IMR-90 (cell line): ENCODE measurements at regions not wholly inside any gene's neighbourhood (a gene's known extent, or its start where the extent isn't known, plus 50 kb on each side); places are given as distances from the start of the nearest gene placed in this dataset.

Experiments
- ATAC-seq: fragments of 200-7000 bp; cut with Tn5 transposase; 2 replicates; pipeline ENCODE4 v1.9.1; 2020; ENCODE audit warnings: low read depth, mild to moderate bottlenecking, moderate library complexity
- BruUV-seq: library from RNA; stranded (reverse); fragments of 400-500 nt; replicated peaks from 2 replicates; lab custom pipeline; 2021; lab: Mats Ljungman, UMichigan
- CTCF ChIA-PET: fragments of 300-600 bp; formaldehyde crosslinking; extraction: SDS; loops from one replicate; lab custom pipeline; 2021; ENCODE audit warnings: antibody characterized with exemption; lab: Yijun Ruan, JAX
- POLR2A ChIA-PET: fragments of 300-600 bp; sonication (Branson Sonifier 250); formaldehyde crosslinking; loops from one replicate; lab custom pipeline; 2022; ENCODE audit warnings: antibody characterized with exemption; ENCODE audit not compliant: unreplicated experiment; lab: Charles Lee
- DNase-seq: peaks from one replicate; pipeline ENCODE4 v3.0.0; 2013
- H2AFZ ChIP-seq: replicated peaks from 2 replicates; pipeline ENCODE3; 2013; ENCODE audit warnings: low read length, mild to moderate bottlenecking; ENCODE audit not compliant: poor library complexity
- H2AK5ac ChIP-seq: 2 replicates; pipeline ENCODE4 v1.6.1; 2013; ENCODE audit warnings: low read depth, low read length, inconsistent platforms
- H2AK9ac ChIP-seq: replicated peaks from 2 replicates; pipeline ENCODE3; 2013; ENCODE audit warnings: mild to moderate bottlenecking, low read depth, low read length, moderate library complexity; ENCODE audit not compliant: poor library complexity
- H2BK120ac ChIP-seq: 2 replicates; pipeline ENCODE4 v1.6.1; 2013; ENCODE audit warnings: low read depth, low read length, inconsistent platforms
- H2BK15ac ChIP-seq: 3 replicates; pipeline ENCODE4 v1.6.1; 2013; ENCODE audit warnings: low read depth, low read length, inconsistent platforms
- H2BK20ac ChIP-seq: 2 replicates; pipeline ENCODE4 v1.6.1; 2013; ENCODE audit warnings: low read depth, mild to moderate bottlenecking, inconsistent platforms, low read length, moderate library complexity
- H2BK5ac ChIP-seq: 2 replicates; pipeline ENCODE4 v1.6.1; 2013; ENCODE audit warnings: mild to moderate bottlenecking, low read depth, low read length, inconsistent platforms; ENCODE audit not compliant: poor library complexity, severe bottlenecking
- H3K14ac ChIP-seq: replicated peaks from 2 replicates; pipeline ENCODE4 v1.6.1; 2013; ENCODE audit warnings: low read depth, low read length, inconsistent platforms
- H3K18ac ChIP-seq: 2 replicates; pipeline ENCODE4 v1.6.1; 2013; ENCODE audit warnings: low read depth, low read length, control low read depth
- H3K23ac ChIP-seq: 2 replicates; pipeline ENCODE4 v1.6.1; 2013; ENCODE audit warnings: low read depth, low read length, inconsistent platforms
- H3K27ac ChIP-seq: 2 replicates; pipeline ENCODE4 v1.5.1; 2013; ENCODE audit warnings: mild to moderate bottlenecking, control low read depth, low read length; ENCODE audit not compliant: insufficient read depth
- H3K27me3 ChIP-seq: 2 replicates; pipeline ENCODE4 v1.6.1; 2013; ENCODE audit warnings: low read length; ENCODE audit not compliant: control insufficient read depth, insufficient read depth
- H3K36me3 ChIP-seq: 2 replicates; pipeline ENCODE4 v1.6.1; 2013; ENCODE audit warnings: low read length, mixed read lengths; ENCODE audit not compliant: control insufficient read depth, insufficient read depth
- H3K4ac ChIP-seq: 2 replicates; pipeline ENCODE4 v1.6.1; 2013; ENCODE audit warnings: low read depth, low read length, inconsistent platforms
- H3K4me1 ChIP-seq: 2 replicates; pipeline ENCODE4 v1.6.1; 2013; ENCODE audit warnings: low read length, mixed read lengths; ENCODE audit not compliant: control insufficient read depth, insufficient read depth
- H3K4me2 ChIP-seq: 2 replicates; pipeline ENCODE4 v1.6.1; 2013; ENCODE audit warnings: low read depth, mild to moderate bottlenecking, control low read depth, low read length, moderate library complexity
- H3K4me3 ChIP-seq: 2 replicates; pipeline ENCODE4 v1.5.1; 2013; ENCODE audit warnings: low read depth, mild to moderate bottlenecking, control low read depth, low read length, moderate library complexity; ENCODE audit not compliant: insufficient read depth
- H3K56ac ChIP-seq: 2 replicates; pipeline ENCODE4 v1.6.1; 2013; ENCODE audit warnings: low read length, inconsistent platforms; ENCODE audit not compliant: insufficient read depth; ENCODE audit errors: extremely low read depth
- H3K79me1 ChIP-seq, 2 experiments: 2 replicates each; pipeline ENCODE4 v1.6.1; 2013; ENCODE audit warnings: low read length in 2 of 2, inconsistent platforms in 1 of 2, low read depth in 1 of 2
- H3K9ac ChIP-seq: 2 replicates; pipeline ENCODE4 v1.6.1; 2013; ENCODE audit warnings: low read depth, low read length, control low read depth
- H3K9me1 ChIP-seq: 2 replicates; pipeline ENCODE4 v1.6.1; 2013; ENCODE audit warnings: low read length, inconsistent platforms; ENCODE audit not compliant: insufficient read depth
- H3K9me3 ChIP-seq: 2 replicates; pipeline ENCODE4 v1.6.1; 2013; ENCODE audit warnings: low read length; ENCODE audit not compliant: control insufficient read depth, insufficient read depth
- H4K20me1 ChIP-seq: 2 replicates; pipeline ENCODE4 v1.6.1; 2013; ENCODE audit warnings: low read length, inconsistent platforms; ENCODE audit not compliant: insufficient read depth
- H4K5ac ChIP-seq: 2 replicates; pipeline ENCODE4 v1.6.1; 2013; ENCODE audit warnings: mild to moderate bottlenecking, low read depth, low read length, control low read depth
- H4K8ac ChIP-seq, 2 experiments: 2 replicates each; pipeline ENCODE4 v1.6.1; 2013; ENCODE audit warnings: low read depth in 2 of 2, low read length in 2 of 2, control low read depth in 1 of 2, inconsistent platforms in 1 of 2
- H4K91ac ChIP-seq: 2 replicates; pipeline ENCODE4 v1.6.1; 2013; ENCODE audit warnings: low read depth, low read length, inconsistent platforms; ENCODE audit not compliant: insufficient read depth
- CEBPB ChIP-seq: IDR thresholded peaks from 2 replicates; pipeline ENCODE4 v1.6.1; 2012; ENCODE audit warnings: low read depth, low read length, improper control_type of control experiment
- CTCF ChIP-seq: conservative IDR thresholded peaks from 2 replicates; pipeline ENCODE4 v1.5.1; 2012; ENCODE audit warnings: mild to moderate bottlenecking, low read depth, low read length, improper control_type of control experiment
- WGBS, 2 experiments: methylation state at CpG; one replicate each; pipeline versions ENCODE4 v1.1.5 to v1.1.7; 2013; ENCODE audit warnings: missing lambda C conversion rate in 2 of 2; ENCODE audit not compliant: insufficient read length in 1 of 2; ENCODE audit errors: extremely low coverage in 2 of 2; 5-methylcytosine and 5-hydroxymethylcytosine counted together
- dilution Hi-C: fragments of 300-500 bp; cut with HindIII; formaldehyde crosslinking; loops from one replicate; pipeline ENCODE4 v1.14.3; 2018; ENCODE audit warnings: low sequenced_read_pairs; ENCODE audit not compliant: unreplicated experiment
- in situ Hi-C: fragments of 300-500 bp; cut with MboI; formaldehyde crosslinking; loops from 3 replicates; pipeline ENCODE4 v1.14.3; 2019; ENCODE audit warnings: low sequenced_read_pairs, inconsistent platforms, mixed read lengths
- intact Hi-C: fragments of 100-400 bp; cut with micrococcal nuclease; formaldehyde crosslinking; loops from 2 replicates; pipeline ENCODE4 v1.10.0; 2022
- TF ChIP-seq, protein P1 (sequence below): fragments of 150-350 bp; IDR thresholded peaks from 2 replicates; pipeline ENCODE4 v1.6.1; 2017; ENCODE audit warnings: mild to moderate bottlenecking, antibody characterized with exemption, low read length, low read depth

- Histone ChIP-seq H2BK120ac (no peak overlapping the region), H3K36me3 (no peaks in the 10 kb centered on the region), H3K27ac (no peak overlapping the region), H2AK9ac (no peak overlapping the region), H3K4me2 (no peak overlapping the region), H3K18ac (no peak overlapping the region), H3K9me1 (no peaks in the 10 kb centered on the region), H3K56ac (no peak overlapping the region), H3K79me1 (no peaks in the 10 kb centered on the region), H4K91ac (no peak overlapping the region), H2BK15ac (no peak overlapping the region), H4K20me1 (no peaks in the 10 kb centered on the region), H3K23ac (no peak overlapping the region), H3K27me3 (no peaks in the 10 kb centered on the region), H2BK20ac (no peak overlapping the region), H2BK5ac (no peak overlapping the region), H2AFZ (no peak overlapping the region), H2AK5ac (no peak overlapping the region), H3K14ac (no peak overlapping the region), H4K5ac (no peak overlapping the region), H3K4me1 (no peaks in the 10 kb centered on the region), H4K8ac (no peak overlapping the region), H3K9me3 (peaks cover 1% of the 10 kb centered on the region; the same call in 1 of the 2 replicates), H3K4me3 (no peak overlapping the region), H3K9ac (no peak overlapping the region), H3K4ac (no peak overlapping the region)
- no peak for DNase-seq
- ATAC-seq: no peak
- CTCF ChIA-PET: no interaction called here
- dilution Hi-C loops (no loop called here), in situ Hi-C loops (no loop called here), intact Hi-C loops (no loop called here)
- BruUV-seq: no TSS peak
- POLR2A ChIA-PET: no interaction called here
- no peak for TF ChIP-seq CTCF
- no peak for TF ChIP-seq CEBPB
- TF ChIP-seq, protein P1, sequence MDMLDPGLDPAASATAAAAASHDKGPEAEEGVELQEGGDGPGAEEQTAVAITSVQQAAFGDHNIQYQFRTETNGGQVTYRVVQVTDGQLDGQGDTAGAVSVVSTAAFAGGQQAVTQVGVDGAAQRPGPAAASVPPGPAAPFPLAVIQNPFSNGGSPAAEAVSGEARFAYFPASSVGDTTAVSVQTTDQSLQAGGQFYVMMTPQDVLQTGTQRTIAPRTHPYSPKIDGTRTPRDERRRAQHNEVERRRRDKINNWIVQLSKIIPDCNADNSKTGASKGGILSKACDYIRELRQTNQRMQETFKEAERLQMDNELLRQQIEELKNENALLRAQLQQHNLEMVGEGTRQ: no peak
- WGBS, 2 experiments: no CpG with 5 or more reads among the region's 1 CpG
Measured at GRCh38 chr2:123513351-123513750, 511.7 kb upstream of the CNTNAP5 start.
